ENCODE measurements at regions not wholly inside any gene's neighbourhood (a gene's known extent, or its start where the extent isn't known, plus 50 kb on each side); places are given as distances from the start of the nearest gene placed in this dataset.

DNA sequence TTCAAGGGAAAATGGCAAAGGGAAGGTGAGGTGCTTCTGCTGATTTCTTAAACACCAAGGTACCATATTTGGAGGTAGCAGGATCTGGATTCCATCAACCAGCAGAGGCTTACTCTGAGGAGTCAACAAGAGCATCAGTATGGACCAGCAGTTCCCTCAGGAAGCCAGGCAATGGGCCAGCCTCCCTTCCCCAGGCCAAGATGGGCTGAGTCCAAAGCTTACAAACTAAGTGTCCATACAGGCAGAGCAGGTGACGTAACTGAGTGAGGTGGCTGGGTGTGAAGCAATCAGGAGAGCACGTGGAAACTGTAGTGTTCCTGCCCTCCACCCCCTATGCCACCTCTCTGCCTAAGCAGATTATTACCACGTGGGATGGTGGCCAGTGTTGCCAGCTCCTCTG is 134.2 kb upstream of the HNRNPA3 start:
- Histone ChIP-seq H3K4me2 (ENCODE audit: insufficient read depth, low read length) (no peak overlapping the region), H3K27ac (ENCODE audit: low read depth, low read length) (no peak overlapping the region), H3K36me3 (ENCODE audit: insufficient read depth, low read length) (no peaks in the 10 kb centered on the region), H2AFZ (ENCODE audit: low read length) (no peak overlapping the region), H3K27me3 (ENCODE audit: insufficient read depth, low read length) (no peaks in the 10 kb centered on the region), H3K4me3 (ENCODE audit: insufficient read depth, low read length) (no peak overlapping the region), H3K79me2 (ENCODE audit: insufficient read depth, low read length) (no peaks in the 10 kb centered on the region), H3K4me1 (ENCODE audit: insufficient read depth, low read length) (no peaks in the 10 kb centered on the region), H3K9me3 (ENCODE audit: low read depth, low read length) (no peaks in the 10 kb centered on the region), H4K20me1 (ENCODE audit: insufficient read depth, low read length) (no peaks in the 10 kb centered on the region)
- no peak for TF ChIP-seq CTCF (IDR thresholded peaks at IDR 0.05; ENCODE audit: extremely low read depth, low read depth, low read length)
- DNase-seq (ENCODE audit: insufficient read length, low spot score, missing footprints), result no peak

DNA sequence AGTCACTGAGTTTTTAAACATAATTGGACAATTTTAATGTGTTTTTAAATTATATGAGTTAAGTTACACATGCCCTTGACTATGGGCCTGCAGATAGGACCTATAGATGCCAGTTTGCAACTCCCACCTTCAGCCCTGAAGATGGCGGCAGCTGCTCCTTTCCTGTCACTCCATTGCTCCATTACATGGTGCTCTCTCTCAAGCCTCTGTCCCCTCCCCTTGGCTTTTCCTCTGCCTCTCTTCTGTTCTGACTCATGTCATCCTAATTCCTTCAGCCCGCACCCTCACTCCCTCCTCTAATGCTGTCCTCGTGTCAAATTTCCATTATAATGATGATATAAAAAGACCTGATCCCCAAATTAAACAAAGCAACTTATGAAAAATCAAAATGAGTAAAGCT is 133.7 kb upstream of the HNRNPA3 start:
- no peak overlapping the region for H2AFZ ChIP-seq (ENCODE audit: low read length)
- no peaks in the 10 kb centered on the region for H3K36me3 ChIP-seq (ENCODE audit: insufficient read depth, low read length)
- H3K27me3 ChIP-seq (ENCODE audit: insufficient read depth, low read length), result no peaks in the 10 kb centered on the region
- no peaks in the 10 kb centered on the region for H3K9me3 ChIP-seq (ENCODE audit: low read depth, low read length)
- no peak overlapping the region for H3K4me2 ChIP-seq (ENCODE audit: insufficient read depth, low read length)
- DNase-seq (ENCODE audit: insufficient read length, low spot score, missing footprints), result no peak
- H3K27ac ChIP-seq (ENCODE audit: low read depth, low read length), result no peak overlapping the region
- H3K4me3 ChIP-seq (ENCODE audit: insufficient read depth, low read length), result no peak overlapping the region
- no peaks in the 10 kb centered on the region for H3K4me1 ChIP-seq (ENCODE audit: insufficient read depth, low read length)
- H4K20me1 ChIP-seq (ENCODE audit: insufficient read depth, low read length), result no peaks in the 10 kb centered on the region
- no peak for TF ChIP-seq CTCF (IDR thresholded peaks at IDR 0.05; ENCODE audit: extremely low read depth, low read depth, low read length)
- H3K79me2 ChIP-seq (ENCODE audit: insufficient read depth, low read length), result no peaks in the 10 kb centered on the region

- H3K36me3 ChIP-seq (ENCODE audit: insufficient read depth, low read length), result no peaks in the 10 kb centered on the region
- no peaks in the 10 kb centered on the region for H3K79me2 ChIP-seq (ENCODE audit: insufficient read depth, low read length)
- no peak overlapping the region for H2AFZ ChIP-seq (ENCODE audit: low read length)
- H3K27ac ChIP-seq (ENCODE audit: low read depth, low read length), result no peak overlapping the region
- no peak overlapping the region for H3K4me2 ChIP-seq (ENCODE audit: insufficient read depth, low read length)
- no peak for DNase-seq (ENCODE audit: insufficient read length, low spot score, missing footprints)
- H4K20me1 ChIP-seq (ENCODE audit: insufficient read depth, low read length), result no peaks in the 10 kb centered on the region
- H3K27me3 ChIP-seq (ENCODE audit: insufficient read depth, low read length), result no peaks in the 10 kb centered on the region
- H3K4me1 ChIP-seq (ENCODE audit: insufficient read depth, low read length), result no peaks in the 10 kb centered on the region
- TF ChIP-seq CTCF (IDR thresholded peaks at IDR 0.05; ENCODE audit: extremely low read depth, low read depth, low read length), result no peak
- H3K4me3 ChIP-seq (ENCODE audit: insufficient read depth, low read length), result no peak overlapping the region
- H3K9me3 ChIP-seq (ENCODE audit: low read depth, low read length), result no peaks in the 10 kb centered on the region
These were observed 131.8 kb upstream of the HNRNPA3 start for GRCh38 chr2:177080746-177081284.

- DNase-seq (ENCODE audit: insufficient read length, low spot score, missing footprints), result no peak
- H3K9me3 ChIP-seq (ENCODE audit: low read depth, low read length), result no peaks in the 10 kb centered on the region
- no peaks in the 10 kb centered on the region for H3K4me1 ChIP-seq (ENCODE audit: insufficient read depth, low read length)
- H3K27me3 ChIP-seq (ENCODE audit: insufficient read depth, low read length), result no peaks in the 10 kb centered on the region
- H3K27ac ChIP-seq (ENCODE audit: low read depth, low read length), result no peak overlapping the region
- TF ChIP-seq CTCF (IDR thresholded peaks at IDR 0.05; ENCODE audit: extremely low read depth, low read depth, low read length), result no peak
- H3K79me2 ChIP-seq (ENCODE audit: insufficient read depth, low read length), result no peaks in the 10 kb centered on the region
- H3K4me2 ChIP-seq (ENCODE audit: insufficient read depth, low read length), result no peak overlapping the region
- H3K4me3 ChIP-seq (ENCODE audit: insufficient read depth, low read length), result no peak overlapping the region
- H2AFZ ChIP-seq (ENCODE audit: low read length), result no peak overlapping the region
- H4K20me1 ChIP-seq (ENCODE audit: insufficient read depth, low read length), result no peaks in the 10 kb centered on the region
- no peaks in the 10 kb centered on the region for H3K36me3 ChIP-seq (ENCODE audit: insufficient read depth, low read length)
These were observed 128.0 kb upstream of the HNRNPA3 start for GRCh38 chr2:177084607-177085006.
